ENCODE measurements at regions not wholly inside any gene's neighbourhood (a gene's known extent, or its start where the extent isn't known, plus 50 kb on each side); places are given as distances from the start of the nearest gene placed in this dataset.

DNA sequence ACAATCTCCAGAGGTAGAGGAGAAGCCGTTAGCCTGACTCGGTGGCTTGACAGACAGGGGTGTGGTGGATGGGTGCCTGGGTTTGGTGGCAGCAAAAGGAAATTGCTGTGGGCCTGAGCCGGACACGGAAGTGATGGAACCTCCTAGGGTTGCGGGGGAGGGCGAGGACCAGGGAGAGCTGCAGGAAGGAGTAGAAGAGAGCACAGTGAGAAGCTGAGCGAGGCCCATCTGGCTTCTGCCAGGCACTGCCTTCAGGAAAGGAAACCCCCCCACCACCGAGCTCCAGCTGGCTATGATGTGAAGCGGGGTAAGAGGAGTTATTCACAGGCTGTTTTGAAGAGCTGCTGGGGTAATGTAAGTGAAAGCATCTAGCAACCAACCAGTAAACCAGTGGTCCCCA is 134.6 kb downstream of the TSN start:
- Mint-ChIP-seq H3K4me3 (ENCODE audit: unreplicated experiment) (no peak overlapping the region), H3K4me1 (ENCODE audit: low read depth) (no peaks in the 10 kb centered on the region), H3K9me3 (ENCODE audit: low read depth) (no peaks in the 10 kb centered on the region), H3K27ac (ENCODE audit: unreplicated experiment) (no peak overlapping the region), H3K27me3 (ENCODE audit: low read depth) (peaks cover 4% of the 10 kb centered on the region), H3K36me3 (ENCODE audit: low read depth) (no peaks in the 10 kb centered on the region)
- no peak for DNase-seq (ENCODE audit: low spot score)
- TF ChIP-seq, protein P1, sequence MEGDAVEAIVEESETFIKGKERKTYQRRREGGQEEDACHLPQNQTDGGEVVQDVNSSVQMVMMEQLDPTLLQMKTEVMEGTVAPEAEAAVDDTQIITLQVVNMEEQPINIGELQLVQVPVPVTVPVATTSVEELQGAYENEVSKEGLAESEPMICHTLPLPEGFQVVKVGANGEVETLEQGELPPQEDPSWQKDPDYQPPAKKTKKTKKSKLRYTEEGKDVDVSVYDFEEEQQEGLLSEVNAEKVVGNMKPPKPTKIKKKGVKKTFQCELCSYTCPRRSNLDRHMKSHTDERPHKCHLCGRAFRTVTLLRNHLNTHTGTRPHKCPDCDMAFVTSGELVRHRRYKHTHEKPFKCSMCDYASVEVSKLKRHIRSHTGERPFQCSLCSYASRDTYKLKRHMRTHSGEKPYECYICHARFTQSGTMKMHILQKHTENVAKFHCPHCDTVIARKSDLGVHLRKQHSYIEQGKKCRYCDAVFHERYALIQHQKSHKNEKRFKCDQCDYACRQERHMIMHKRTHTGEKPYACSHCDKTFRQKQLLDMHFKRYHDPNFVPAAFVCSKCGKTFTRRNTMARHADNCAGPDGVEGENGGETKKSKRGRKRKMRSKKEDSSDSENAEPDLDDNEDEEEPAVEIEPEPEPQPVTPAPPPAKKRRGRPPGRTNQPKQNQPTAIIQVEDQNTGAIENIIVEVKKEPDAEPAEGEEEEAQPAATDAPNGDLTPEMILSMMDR (IDR thresholded peaks at IDR 0.05): no peak

DNA sequence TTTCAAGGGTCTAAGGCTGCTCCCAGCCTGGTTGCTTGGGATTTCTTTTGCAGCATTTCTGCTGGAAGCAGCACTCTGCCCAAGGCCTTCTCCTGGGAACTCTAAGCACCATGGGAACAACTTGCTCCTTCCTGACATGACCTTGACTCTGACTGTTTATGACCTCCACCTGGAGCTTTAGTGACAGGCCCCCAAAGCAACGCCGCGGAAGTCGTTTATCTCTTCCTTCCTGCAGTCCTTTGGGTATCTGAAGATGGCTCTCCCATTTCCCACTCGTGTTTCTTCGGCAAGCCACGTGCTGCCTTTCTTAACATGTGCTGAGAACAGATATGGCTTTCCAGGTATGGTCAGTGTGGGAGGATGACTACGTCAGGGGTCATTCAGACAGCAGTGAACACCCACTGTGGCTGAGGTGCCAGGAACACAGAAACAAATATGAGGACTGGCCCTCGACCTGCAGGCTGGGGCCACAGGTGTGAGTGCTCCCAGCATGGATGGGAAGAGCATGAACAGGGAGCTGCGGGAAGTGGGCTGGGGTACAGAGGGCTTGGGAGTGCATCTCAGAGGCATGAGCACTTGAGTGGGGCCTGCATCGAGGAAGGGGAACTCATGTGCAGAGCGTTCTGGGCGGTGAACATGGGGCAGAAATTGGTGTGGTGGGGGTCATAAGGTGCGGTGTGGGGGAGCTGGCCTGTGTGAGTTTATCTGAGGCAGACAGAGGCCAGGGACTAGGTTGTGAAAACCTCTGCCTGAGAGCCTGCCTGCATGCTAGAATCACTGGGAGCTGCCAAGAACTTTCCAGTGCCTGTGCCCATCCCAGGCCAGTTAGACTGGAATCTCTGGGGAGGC is 140.5 kb downstream of the TSN start:
- TF ChIP-seq, protein P1 (IDR thresholded peaks at IDR 0.05): no peak
- no peak for DNase-seq (ENCODE audit: low spot score)
- Mint-ChIP-seq H3K4me3 (ENCODE audit: unreplicated experiment) (no peak overlapping the region), H3K27me3 (ENCODE audit: low read depth) (peaks cover 2% of the 10 kb centered on the region), H3K4me1 (ENCODE audit: low read depth) (peaks cover 14% of the 10 kb centered on the region), H3K36me3 (ENCODE audit: low read depth) (no peaks in the 10 kb centered on the region), H3K9me3 (ENCODE audit: low read depth) (no peaks in the 10 kb centered on the region), H3K27ac (ENCODE audit: unreplicated experiment) (no peak overlapping the region)

DNA sequence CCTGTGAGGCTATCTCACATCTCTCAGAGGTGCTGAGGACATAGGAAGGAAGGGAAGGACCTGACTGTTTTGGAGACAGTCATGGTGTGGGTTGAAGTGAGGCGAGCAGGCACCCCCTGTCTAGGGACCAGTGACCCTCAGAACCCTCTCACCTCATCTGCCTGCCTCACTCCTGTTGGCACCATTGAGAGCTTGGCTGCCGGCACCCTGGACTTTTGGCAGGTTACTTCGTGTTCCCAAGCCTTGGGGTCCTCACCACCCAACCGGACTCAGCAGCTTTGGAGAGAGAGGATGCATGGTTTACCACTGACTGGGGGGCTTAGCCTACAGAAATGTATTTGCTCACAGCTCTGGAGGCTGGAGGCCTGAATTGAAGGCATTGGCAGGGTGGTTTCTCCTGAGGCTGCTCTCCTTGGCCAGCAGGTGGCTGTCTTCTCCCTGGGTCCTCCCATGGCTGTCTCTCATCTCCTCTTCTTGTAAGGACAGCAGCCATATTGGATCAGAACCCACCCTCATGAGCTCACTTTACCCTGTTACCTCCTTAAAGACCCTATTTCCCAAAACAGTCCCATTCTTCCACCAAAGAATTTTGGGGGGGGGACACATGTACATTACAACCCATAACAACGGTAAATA is 142.0 kb downstream of the TSN start:
- Mint-ChIP-seq H3K4me1 (ENCODE audit: low read depth) (peaks cover 14% of the 10 kb centered on the region), H3K27ac (ENCODE audit: unreplicated experiment) (no peak overlapping the region), H3K9me3 (ENCODE audit: low read depth) (no peaks in the 10 kb centered on the region), H3K27me3 (ENCODE audit: low read depth) (no peaks in the 10 kb centered on the region), H3K36me3 (ENCODE audit: low read depth) (no peaks in the 10 kb centered on the region), H3K4me3 (ENCODE audit: unreplicated experiment) (no peak overlapping the region)
- TF ChIP-seq, protein P1 (IDR thresholded peaks at IDR 0.05): peak; percentile 76
- DNase-seq (ENCODE audit: low spot score): no peak

DNA sequence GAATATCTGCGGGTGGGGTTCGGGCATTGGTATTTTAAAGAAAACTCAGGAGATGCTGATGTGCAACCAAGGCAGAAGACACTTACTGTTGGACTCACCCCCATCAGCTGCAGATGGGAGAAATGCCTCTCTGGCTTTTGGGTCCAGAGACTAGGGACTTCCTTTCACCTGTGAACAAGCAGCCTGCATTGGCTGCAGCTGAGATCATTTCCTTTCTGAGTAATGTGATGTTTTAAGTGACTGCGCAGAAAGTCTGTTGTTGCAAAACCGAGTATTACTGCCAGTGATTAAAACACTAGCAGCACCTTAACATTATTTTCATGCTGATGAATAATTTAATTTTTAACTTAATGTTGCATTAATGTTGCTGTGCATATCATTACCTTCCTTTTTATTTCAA is 143.0 kb downstream of the TSN start:
- Mint-ChIP-seq H3K27me3 (ENCODE audit: low read depth) (no peaks in the 10 kb centered on the region), H3K4me3 (ENCODE audit: unreplicated experiment) (no peak overlapping the region), H3K4me1 (ENCODE audit: low read depth) (peaks cover 22% of the 10 kb centered on the region), H3K36me3 (ENCODE audit: low read depth) (no peaks in the 10 kb centered on the region), H3K9me3 (ENCODE audit: low read depth) (no peaks in the 10 kb centered on the region), H3K27ac (ENCODE audit: unreplicated experiment) (peak overlapping the region; percentile 46)
- DNase-seq (ENCODE audit: low spot score): no peak
- TF ChIP-seq, protein P1 (IDR thresholded peaks at IDR 0.05): no peak

DNA sequence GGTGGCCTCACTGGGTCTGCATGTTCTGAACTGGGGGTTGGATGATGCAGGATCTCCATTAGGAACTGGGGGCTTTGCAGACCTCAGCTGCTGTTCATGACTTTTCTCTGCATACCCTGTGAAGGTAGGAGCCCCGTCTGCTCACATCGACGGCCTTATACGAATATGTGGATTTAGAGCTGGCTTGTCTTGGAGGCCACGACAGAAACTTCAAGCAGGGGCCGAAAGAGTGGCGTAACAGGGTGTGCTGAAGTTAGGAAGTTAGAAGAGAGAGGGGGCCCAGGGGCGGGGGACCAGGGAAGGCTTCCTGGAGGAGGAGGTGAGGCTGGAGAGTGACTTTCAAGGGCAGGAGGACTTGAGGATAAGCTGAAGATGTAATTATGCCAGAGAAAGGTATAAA is 144.9 kb downstream of the TSN start:
- Mint-ChIP-seq H3K36me3 (ENCODE audit: low read depth) (no peaks in the 10 kb centered on the region), H3K4me1 (ENCODE audit: low read depth) (peaks cover 23% of the 10 kb centered on the region), H3K27me3 (ENCODE audit: low read depth) (no peaks in the 10 kb centered on the region), H3K9me3 (ENCODE audit: low read depth) (no peaks in the 10 kb centered on the region), H3K27ac (ENCODE audit: unreplicated experiment) (no peak overlapping the region), H3K4me3 (ENCODE audit: unreplicated experiment) (no peak overlapping the region)
- TF ChIP-seq, protein P1 (IDR thresholded peaks at IDR 0.05): no peak
- DNase-seq (ENCODE audit: low spot score): no peak

All from chondrocyte (in vitro differentiated cells).